ENCODE measurements at regions not wholly inside any gene's neighbourhood (a gene's known extent, or its start where the extent isn't known, plus 50 kb on each side); places are given as distances from the start of the nearest gene placed in this dataset.

DNA sequence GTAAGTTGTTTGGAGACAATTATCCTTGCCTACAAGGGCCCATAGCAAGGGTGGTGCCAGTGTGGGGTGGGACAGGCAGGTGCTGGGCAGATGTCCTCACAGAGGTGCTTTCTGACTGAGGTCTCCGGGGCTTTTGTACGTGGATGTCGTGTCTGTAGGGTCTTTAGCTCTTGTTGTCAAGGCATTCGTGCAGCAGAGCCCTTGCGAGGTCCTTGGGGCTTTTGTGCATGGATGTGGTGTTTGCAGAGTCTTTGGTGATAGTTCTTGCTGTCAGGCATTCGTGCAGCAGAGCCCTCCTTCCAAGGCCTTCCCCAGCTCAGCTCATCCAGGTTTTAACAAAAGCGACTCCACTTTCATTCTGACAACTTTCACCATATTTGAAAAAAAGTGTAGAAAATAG lies 116.0 kb upstream of the TMEM18 start:
- TF ChIP-seq RXRA (IDR thresholded peaks at IDR 0.05; ENCODE audit: borderline replicate concordance, low read depth): no peak
- no peak for TF ChIP-seq FOSL2 (IDR thresholded peaks at IDR 0.05; ENCODE audit: borderline replicate concordance, low read depth)
- no peak for TF ChIP-seq RAD21 (IDR thresholded peaks at IDR 0.05; ENCODE audit: low read length)
- CTCF ChIA-PET: no interaction called here
- Histone ChIP-seq H2AFZ (ENCODE audit: low read depth) (no peak overlapping the region), H3K27ac (ENCODE audit: low read depth in 2 of 2, low read length in 1 of 2) (no peak overlapping the region), H3K9me2 (no peaks in the 10 kb centered on the region), H3K9ac (no peak overlapping the region), H4K20me1 (ENCODE audit: insufficient read depth) (no peaks in the 10 kb centered on the region), H3K79me2 (ENCODE audit: insufficient read depth) (no peaks in the 10 kb centered on the region), H3K4me1 (ENCODE audit: control insufficient read depth in 1 of 2, insufficient read depth in 2 of 2, low read depth in 1 of 2, low read length in 1 of 2) (peaks cover 0 to 17% of the 10 kb centered on the region in 2 experiments; a peak in 1 of 4 replicates), H3K4me2 (no peak overlapping the region), H3K27me3 (ENCODE audit: insufficient read depth) (no peaks in the 10 kb centered on the region), H3K4me3 (ENCODE audit: low read depth in 2 of 2, low read length in 1 of 2) (no peak overlapping the region), H3K36me3 (replicated peaks in 1 of 2; ENCODE audit: control insufficient read depth in 1 of 2, insufficient read depth in 2 of 2, low read length in 1 of 2) (no peaks in the 10 kb centered on the region), H3K9me3 (no peaks in the 10 kb centered on the region), H3F3A (replicated peaks; ENCODE audit: insufficient read depth) (no peaks in the 10 kb centered on the region)
- 29% methylated on average over 7 of the region's 7 CpGs for WGBS (ENCODE audit: low lambda C conversion rate)
- no peak for DNase-seq
- POLR2A ChIA-PET: no interaction called here

DNA sequence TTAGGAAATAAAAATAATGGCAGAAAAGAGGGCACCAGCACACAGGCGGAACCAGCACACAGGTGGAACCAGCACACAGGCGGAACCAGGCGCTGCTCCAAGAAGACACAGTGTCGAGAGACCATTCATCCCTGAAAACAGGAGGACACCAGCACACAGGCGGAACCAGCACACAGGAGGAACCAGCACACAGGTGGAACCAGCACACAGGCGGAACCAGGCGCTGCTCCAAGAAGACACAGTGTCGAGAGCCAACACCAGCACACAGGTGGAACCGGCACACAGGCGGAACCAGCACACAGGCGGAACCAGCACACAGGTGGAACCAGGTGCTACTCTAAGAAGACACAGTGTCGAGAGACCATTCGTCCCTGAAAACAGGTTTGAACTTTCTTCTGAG lies 115.5 kb upstream of the TMEM18 start:
- no peak overlapping the region for H3K27ac ChIP-seq (ENCODE audit: low read depth in 2 of 2, low read length in 1 of 2)
- TF ChIP-seq, protein P1, sequence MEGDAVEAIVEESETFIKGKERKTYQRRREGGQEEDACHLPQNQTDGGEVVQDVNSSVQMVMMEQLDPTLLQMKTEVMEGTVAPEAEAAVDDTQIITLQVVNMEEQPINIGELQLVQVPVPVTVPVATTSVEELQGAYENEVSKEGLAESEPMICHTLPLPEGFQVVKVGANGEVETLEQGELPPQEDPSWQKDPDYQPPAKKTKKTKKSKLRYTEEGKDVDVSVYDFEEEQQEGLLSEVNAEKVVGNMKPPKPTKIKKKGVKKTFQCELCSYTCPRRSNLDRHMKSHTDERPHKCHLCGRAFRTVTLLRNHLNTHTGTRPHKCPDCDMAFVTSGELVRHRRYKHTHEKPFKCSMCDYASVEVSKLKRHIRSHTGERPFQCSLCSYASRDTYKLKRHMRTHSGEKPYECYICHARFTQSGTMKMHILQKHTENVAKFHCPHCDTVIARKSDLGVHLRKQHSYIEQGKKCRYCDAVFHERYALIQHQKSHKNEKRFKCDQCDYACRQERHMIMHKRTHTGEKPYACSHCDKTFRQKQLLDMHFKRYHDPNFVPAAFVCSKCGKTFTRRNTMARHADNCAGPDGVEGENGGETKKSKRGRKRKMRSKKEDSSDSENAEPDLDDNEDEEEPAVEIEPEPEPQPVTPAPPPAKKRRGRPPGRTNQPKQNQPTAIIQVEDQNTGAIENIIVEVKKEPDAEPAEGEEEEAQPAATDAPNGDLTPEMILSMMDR (IDR thresholded peaks at IDR 0.05): no peak
- TF ChIP-seq TEAD4 (IDR thresholded peaks at IDR 0.05; ENCODE audit: borderline replicate concordance, insufficient read depth) (no peak), JUND (IDR thresholded peaks at IDR 0.05) (no peak), FOSL2 (IDR thresholded peaks at IDR 0.05; ENCODE audit: borderline replicate concordance, low read depth) (no peak), SMC3 (IDR thresholded peaks at IDR 0.05; ENCODE audit: low read depth, low read length) (no peak), YY1 (IDR thresholded peaks at IDR 0.05; ENCODE audit: low read depth) (no peak), FOXJ3 (CRISPR knock-in tag; IDR thresholded peaks at IDR 0.05) (no peak), POLR2AphosphoS5 (IDR thresholded peaks at IDR 0.05; ENCODE audit: low read depth, low read length) (no peak), GABPA (IDR thresholded peaks at IDR 0.05; ENCODE audit: low read depth) (no peak), FOXM1 (IDR thresholded peaks at IDR 0.05; ENCODE audit: low read depth) (no peak)
- TF ChIP-seq, protein P2, sequence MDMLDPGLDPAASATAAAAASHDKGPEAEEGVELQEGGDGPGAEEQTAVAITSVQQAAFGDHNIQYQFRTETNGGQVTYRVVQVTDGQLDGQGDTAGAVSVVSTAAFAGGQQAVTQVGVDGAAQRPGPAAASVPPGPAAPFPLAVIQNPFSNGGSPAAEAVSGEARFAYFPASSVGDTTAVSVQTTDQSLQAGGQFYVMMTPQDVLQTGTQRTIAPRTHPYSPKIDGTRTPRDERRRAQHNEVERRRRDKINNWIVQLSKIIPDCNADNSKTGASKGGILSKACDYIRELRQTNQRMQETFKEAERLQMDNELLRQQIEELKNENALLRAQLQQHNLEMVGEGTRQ (IDR thresholded peaks at IDR 0.05; ENCODE audit: borderline replicate concordance, low read depth, low read length): no peak
- WGBS (ENCODE audit: low lambda C conversion rate): 47% methylated on average over 11 of the region's 13 CpGs
- no peak overlapping the region for H3K4me3 ChIP-seq (ENCODE audit: low read depth in 2 of 2, low read length in 1 of 2)
- DNase-seq: no peak
- H3F3A ChIP-seq (replicated peaks; ENCODE audit: insufficient read depth): no peaks in the 10 kb centered on the region
- H3K4me2 ChIP-seq: no peak overlapping the region
- no peak overlapping the region for H3K9ac ChIP-seq
- no peak overlapping the region for H2AFZ ChIP-seq (ENCODE audit: low read depth)
- no peaks in the 10 kb centered on the region for H4K20me1 ChIP-seq (ENCODE audit: insufficient read depth)
- H3K79me2 ChIP-seq (ENCODE audit: insufficient read depth): no peaks in the 10 kb centered on the region
- H3K9me3 ChIP-seq: no peaks in the 10 kb centered on the region
- H3K9me2 ChIP-seq: no peaks in the 10 kb centered on the region
- H3K4me1 ChIP-seq (ENCODE audit: control insufficient read depth in 1 of 2, insufficient read depth in 2 of 2, low read depth in 1 of 2, low read length in 1 of 2): peaks cover 0 to 13% of the 10 kb centered on the region in 2 experiments; a peak in 1 of 4 replicates
- ChIA-PET CTCF (no interaction called here), POLR2A (no interaction called here)
- no peaks in the 10 kb centered on the region for H3K36me3 ChIP-seq (replicated peaks in 1 of 2; ENCODE audit: control insufficient read depth in 1 of 2, insufficient read depth in 2 of 2, low read length in 1 of 2)
- H3K27me3 ChIP-seq (ENCODE audit: insufficient read depth): no peaks in the 10 kb centered on the region
